ENCODE measurements at regions not wholly inside any gene's neighbourhood (a gene's known extent, or its start where the extent isn't known, plus 50 kb on each side); places are given as distances from the start of the nearest gene placed in this dataset.

DNA sequence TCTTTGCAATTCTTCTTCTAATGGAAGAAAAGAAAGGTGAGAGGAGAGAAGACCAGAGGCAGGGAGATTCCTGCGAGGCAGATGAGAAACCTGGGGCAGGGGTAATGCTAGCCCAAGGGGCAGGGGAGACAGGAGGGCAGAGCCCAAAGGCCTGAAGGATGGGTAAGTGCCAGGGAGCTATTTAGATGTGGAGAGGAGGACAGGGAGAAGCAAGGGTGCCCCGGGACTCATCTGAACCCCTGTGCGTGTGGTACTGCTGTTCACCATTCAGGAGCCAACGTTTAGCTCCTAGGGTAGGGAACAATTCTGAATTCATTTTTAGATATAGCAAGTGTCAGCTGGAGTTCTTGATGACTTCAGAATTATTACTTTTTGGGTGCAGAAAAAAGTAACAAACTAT lies 122.7 kb upstream of the ALDH1B1 start:
- no peaks in the 10 kb centered on the region for H3K4me1 ChIP-seq (ENCODE audit: low read depth, poor library complexity, severe bottlenecking)
- TF ChIP-seq, protein P1, sequence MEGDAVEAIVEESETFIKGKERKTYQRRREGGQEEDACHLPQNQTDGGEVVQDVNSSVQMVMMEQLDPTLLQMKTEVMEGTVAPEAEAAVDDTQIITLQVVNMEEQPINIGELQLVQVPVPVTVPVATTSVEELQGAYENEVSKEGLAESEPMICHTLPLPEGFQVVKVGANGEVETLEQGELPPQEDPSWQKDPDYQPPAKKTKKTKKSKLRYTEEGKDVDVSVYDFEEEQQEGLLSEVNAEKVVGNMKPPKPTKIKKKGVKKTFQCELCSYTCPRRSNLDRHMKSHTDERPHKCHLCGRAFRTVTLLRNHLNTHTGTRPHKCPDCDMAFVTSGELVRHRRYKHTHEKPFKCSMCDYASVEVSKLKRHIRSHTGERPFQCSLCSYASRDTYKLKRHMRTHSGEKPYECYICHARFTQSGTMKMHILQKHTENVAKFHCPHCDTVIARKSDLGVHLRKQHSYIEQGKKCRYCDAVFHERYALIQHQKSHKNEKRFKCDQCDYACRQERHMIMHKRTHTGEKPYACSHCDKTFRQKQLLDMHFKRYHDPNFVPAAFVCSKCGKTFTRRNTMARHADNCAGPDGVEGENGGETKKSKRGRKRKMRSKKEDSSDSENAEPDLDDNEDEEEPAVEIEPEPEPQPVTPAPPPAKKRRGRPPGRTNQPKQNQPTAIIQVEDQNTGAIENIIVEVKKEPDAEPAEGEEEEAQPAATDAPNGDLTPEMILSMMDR (conservative IDR thresholded peaks at IDR 0.05; ENCODE audit: low read depth, low read length): no peak

DNA sequence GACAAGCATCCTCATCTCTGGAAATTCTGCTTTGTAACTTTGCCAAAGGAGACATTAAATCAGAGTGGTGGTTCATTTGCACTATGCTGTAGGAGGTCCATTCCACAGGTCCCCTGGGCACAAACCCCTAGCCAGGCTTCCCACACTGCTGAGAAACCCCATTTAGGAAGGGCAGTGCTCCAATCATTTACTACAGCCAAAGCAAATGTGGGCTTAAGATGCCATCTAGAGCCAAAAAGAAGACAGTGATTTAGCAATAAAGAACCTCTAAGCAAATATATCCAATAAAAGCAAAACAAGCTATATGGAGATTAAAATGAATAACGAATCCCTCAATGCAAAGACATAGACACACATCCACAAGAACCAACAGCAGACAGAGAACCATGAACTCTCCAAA lies 129.0 kb upstream of the ALDH1B1 start:
- no peaks in the 10 kb centered on the region for H3K27me3 ChIP-seq (ENCODE audit: insufficient read depth, low read depth)
- TF ChIP-seq, protein P1 (conservative IDR thresholded peaks at IDR 0.05; ENCODE audit: low read depth, low read length): no peak
- no peak overlapping the region for H3K27ac ChIP-seq

More for the DNA sequence above, 122.7 kb upstream of the ALDH1B1 start:
- Histone ChIP-seq H3K4me2 (no peak overlapping the region), H3K36me3 (ENCODE audit: insufficient read depth) (no peaks in the 10 kb centered on the region), H3K79me2 (ENCODE audit: insufficient read depth, low read depth) (no peaks in the 10 kb centered on the region), H4K20me1 (ENCODE audit: insufficient read depth) (no peaks in the 10 kb centered on the region), H3K9ac (no peak overlapping the region), H2AFZ (ENCODE audit: low read depth) (no peak overlapping the region), H3K27me3 (ENCODE audit: insufficient read depth, low read depth) (no peaks in the 10 kb centered on the region), H3K27ac (no peak overlapping the region), H3K4me3 (IDR thresholded peaks at IDR 0.05; ENCODE audit: insufficient read depth, low read depth, low read length) (no peak overlapping the region)

DNA sequence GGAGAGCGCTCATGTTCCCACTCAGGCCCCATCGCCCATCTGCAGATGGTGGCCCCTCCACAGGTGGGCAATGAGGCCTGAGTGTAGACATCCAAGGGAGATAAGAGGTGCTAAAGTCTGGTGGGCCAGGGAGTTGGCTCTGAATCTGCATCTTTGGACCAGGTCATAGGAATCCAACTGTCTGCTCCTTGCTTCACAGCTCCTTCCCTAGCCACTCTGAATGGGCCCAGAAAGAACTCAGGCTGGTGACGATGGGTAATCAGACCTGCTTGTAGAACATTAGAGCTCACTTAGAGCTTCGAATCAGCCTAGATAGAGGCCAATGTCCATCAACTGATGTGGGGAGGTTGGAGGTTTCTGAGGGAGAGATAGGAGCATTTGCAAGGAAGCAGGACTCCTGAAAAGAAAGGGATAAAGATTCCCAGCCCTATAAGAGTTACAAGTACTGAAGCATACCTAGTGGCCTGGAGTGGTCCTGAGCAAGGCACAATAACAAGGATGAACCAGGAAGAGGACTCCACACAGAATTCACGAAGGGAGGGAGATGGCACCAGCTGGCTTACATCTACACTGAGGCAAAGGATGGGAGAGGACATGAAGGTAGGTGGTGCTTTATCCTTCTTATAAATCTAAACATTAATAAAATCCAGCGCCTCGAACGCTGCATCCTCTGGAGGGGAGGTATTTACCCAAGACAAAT lies 132.8 kb upstream of the ALDH1B1 start:
- no peaks in the 10 kb centered on the region for H3K36me3 ChIP-seq (ENCODE audit: insufficient read depth)
- TF ChIP-seq, protein P1 (conservative IDR thresholded peaks at IDR 0.05; ENCODE audit: low read depth, low read length): no peak
- H3K4me2 ChIP-seq: no peak overlapping the region
- H2AFZ ChIP-seq (ENCODE audit: low read depth): no peak overlapping the region
- H3K79me2 ChIP-seq (ENCODE audit: insufficient read depth, low read depth): no peaks in the 10 kb centered on the region
- no peaks in the 10 kb centered on the region for H4K20me1 ChIP-seq (ENCODE audit: insufficient read depth)
- no peak overlapping the region for H3K9ac ChIP-seq
- H3K27me3 ChIP-seq (ENCODE audit: insufficient read depth, low read depth): no peaks in the 10 kb centered on the region
- H3K4me3 ChIP-seq (IDR thresholded peaks at IDR 0.05; ENCODE audit: insufficient read depth, low read depth, low read length): no peak overlapping the region
- H3K27ac ChIP-seq: no peak overlapping the region
- H3K4me1 ChIP-seq (ENCODE audit: low read depth, poor library complexity, severe bottlenecking): no peaks in the 10 kb centered on the region

More for the DNA sequence above, 129.0 kb upstream of the ALDH1B1 start:
- H3K79me2 ChIP-seq (ENCODE audit: insufficient read depth, low read depth): no peaks in the 10 kb centered on the region
- H3K9ac ChIP-seq: no peak overlapping the region
- H2AFZ ChIP-seq (ENCODE audit: low read depth): no peak overlapping the region
- H3K4me1 ChIP-seq (ENCODE audit: low read depth, poor library complexity, severe bottlenecking): no peaks in the 10 kb centered on the region
- no peak overlapping the region for H3K4me3 ChIP-seq (IDR thresholded peaks at IDR 0.05; ENCODE audit: insufficient read depth, low read depth, low read length)
- no peak overlapping the region for H3K4me2 ChIP-seq
- no peaks in the 10 kb centered on the region for H3K36me3 ChIP-seq (ENCODE audit: insufficient read depth)
- no peaks in the 10 kb centered on the region for H4K20me1 ChIP-seq (ENCODE audit: insufficient read depth)

DNA sequence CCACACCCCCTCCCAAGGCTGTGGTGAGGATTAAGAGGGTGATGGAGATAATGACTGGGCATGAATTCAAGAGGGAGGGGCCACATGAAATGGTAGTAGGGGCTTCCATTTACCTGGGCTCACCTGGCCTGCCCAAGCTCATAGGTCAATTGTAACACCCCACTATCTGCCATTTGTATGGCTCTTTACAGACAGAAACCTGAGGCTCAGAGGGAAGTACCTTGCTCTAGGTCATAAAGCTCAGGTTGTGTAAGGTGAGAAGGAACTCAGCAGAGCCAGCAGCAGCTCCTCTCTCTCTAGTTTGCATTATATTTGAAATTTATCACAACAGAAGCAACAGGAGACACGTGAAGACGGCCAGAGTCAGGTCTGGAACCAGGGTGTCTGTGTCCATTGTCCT lies 133.4 kb upstream of the ALDH1B1 start:
- no peaks in the 10 kb centered on the region for H3K36me3 ChIP-seq (ENCODE audit: insufficient read depth)
- H3K27ac ChIP-seq: no peak overlapping the region
- H3K27me3 ChIP-seq (ENCODE audit: insufficient read depth, low read depth): no peaks in the 10 kb centered on the region
- H3K4me3 ChIP-seq (IDR thresholded peaks at IDR 0.05; ENCODE audit: insufficient read depth, low read depth, low read length): no peak overlapping the region
- no peaks in the 10 kb centered on the region for H4K20me1 ChIP-seq (ENCODE audit: insufficient read depth)
- H3K4me2 ChIP-seq: no peak overlapping the region
- no peaks in the 10 kb centered on the region for H3K4me1 ChIP-seq (ENCODE audit: low read depth, poor library complexity, severe bottlenecking)
- TF ChIP-seq, protein P1 (conservative IDR thresholded peaks at IDR 0.05; ENCODE audit: low read depth, low read length): no peak
- no peak overlapping the region for H3K9ac ChIP-seq
- no peak overlapping the region for H2AFZ ChIP-seq (ENCODE audit: low read depth)
- no peaks in the 10 kb centered on the region for H3K79me2 ChIP-seq (ENCODE audit: insufficient read depth, low read depth)
